ENCODE measurements at regions not wholly inside any gene's neighbourhood (a gene's known extent, or its start where the extent isn't known, plus 50 kb on each side); places are given as distances from the start of the nearest gene placed in this dataset.

DNA sequence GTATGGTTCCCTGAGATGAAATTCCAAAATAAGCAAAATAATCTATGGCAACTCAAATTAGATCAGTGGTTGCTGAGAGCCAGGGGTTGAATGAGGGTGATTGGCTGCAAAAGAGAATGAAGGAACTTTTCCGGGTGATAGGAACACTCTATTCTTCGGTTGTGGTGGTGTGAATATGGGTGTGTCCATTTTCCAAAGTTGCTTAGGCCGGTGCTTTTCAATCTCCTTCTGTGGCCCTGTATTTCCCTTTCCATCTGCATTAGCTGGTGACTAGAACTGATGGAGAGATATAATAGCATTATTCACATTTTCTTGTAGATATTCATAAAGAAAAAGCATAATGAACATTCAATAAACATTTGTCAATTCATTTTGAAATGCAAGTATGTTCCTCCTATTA is 382.9 kb downstream of the TFEC start:
- TF ChIP-seq, protein P1, sequence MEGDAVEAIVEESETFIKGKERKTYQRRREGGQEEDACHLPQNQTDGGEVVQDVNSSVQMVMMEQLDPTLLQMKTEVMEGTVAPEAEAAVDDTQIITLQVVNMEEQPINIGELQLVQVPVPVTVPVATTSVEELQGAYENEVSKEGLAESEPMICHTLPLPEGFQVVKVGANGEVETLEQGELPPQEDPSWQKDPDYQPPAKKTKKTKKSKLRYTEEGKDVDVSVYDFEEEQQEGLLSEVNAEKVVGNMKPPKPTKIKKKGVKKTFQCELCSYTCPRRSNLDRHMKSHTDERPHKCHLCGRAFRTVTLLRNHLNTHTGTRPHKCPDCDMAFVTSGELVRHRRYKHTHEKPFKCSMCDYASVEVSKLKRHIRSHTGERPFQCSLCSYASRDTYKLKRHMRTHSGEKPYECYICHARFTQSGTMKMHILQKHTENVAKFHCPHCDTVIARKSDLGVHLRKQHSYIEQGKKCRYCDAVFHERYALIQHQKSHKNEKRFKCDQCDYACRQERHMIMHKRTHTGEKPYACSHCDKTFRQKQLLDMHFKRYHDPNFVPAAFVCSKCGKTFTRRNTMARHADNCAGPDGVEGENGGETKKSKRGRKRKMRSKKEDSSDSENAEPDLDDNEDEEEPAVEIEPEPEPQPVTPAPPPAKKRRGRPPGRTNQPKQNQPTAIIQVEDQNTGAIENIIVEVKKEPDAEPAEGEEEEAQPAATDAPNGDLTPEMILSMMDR (conservative IDR thresholded peaks at IDR 0.05; ENCODE audit: low read depth, low read length) = no peak
- no peak for TF ChIP-seq POLR2A (IDR thresholded peaks at IDR 0.05; ENCODE audit: low read depth, low read length)
- TF ChIP-seq CHD1 (IDR thresholded peaks at IDR 0.05; ENCODE audit: low read depth, low read length) = no peak
- no peak for TF ChIP-seq SMC3 (IDR thresholded peaks at IDR 0.05; ENCODE audit: low read depth, low read length)
- no peak for TF ChIP-seq FOS (IDR thresholded peaks at IDR 0.05; ENCODE audit: low read depth, low read length)
- no peak for TF ChIP-seq BHLHE40 (IDR thresholded peaks at IDR 0.05; ENCODE audit: low read depth, low read length)
- no peak for TF ChIP-seq USF2 (IDR thresholded peaks at IDR 0.05; ENCODE audit: low read depth, low read length)
- no peak for TF ChIP-seq RAD21 (IDR thresholded peaks at IDR 0.05; ENCODE audit: low read length)
- TF ChIP-seq MXI1 (IDR thresholded peaks at IDR 0.05; ENCODE audit: borderline replicate concordance, low read depth, low read length) = no peak
